ENCODE measurements at regions not wholly inside any gene's neighbourhood (a gene's known extent, or its start where the extent isn't known, plus 50 kb on each side); places are given as distances from the start of the nearest gene placed in this dataset.
"Not testable (repeated sequence)": the region's sequence is repeated elsewhere in the genome, so short reads cannot be mapped to it uniquely, and the experiment has no call there.

- ATAC-seq (ENCODE audit: low FRiP score) (no peak), DNase-seq (ENCODE audit: low spot score) (no peak)
- TF ChIP-seq CTCF (IDR thresholded peaks at IDR 0.05), result no peak
Measured at GRCh38 chr12:77218278-77218677, 152.9 kb upstream of the E2F7 start.

- not testable (repeated sequence) for DNase-seq (ENCODE audit: low spot score); ATAC-seq (ENCODE audit: low FRiP score)
Measured at GRCh38 chr12:77216136-77216535, 150.8 kb upstream of the E2F7 start.

GRCh38 chr12:77214136-77214535, 148.8 kb upstream of the E2F7 start:
- DNase-seq (ENCODE audit: low spot score) (no peak), ATAC-seq (ENCODE audit: low FRiP score) (peak; percentile 48)
- TF ChIP-seq CTCF (IDR thresholded peaks at IDR 0.05), result no peak

GRCh38 chr12:77213319-77213718, 147.9 kb upstream of the E2F7 start:
- no peak for TF ChIP-seq CTCF (IDR thresholded peaks at IDR 0.05)
- no peak for ATAC-seq (ENCODE audit: low FRiP score)
- no peak for DNase-seq (ENCODE audit: low spot score)

GRCh38 chr12:77210724-77211123, 145.4 kb upstream of the E2F7 start:
- DNase-seq (ENCODE audit: low spot score) (no peak), ATAC-seq (ENCODE audit: low FRiP score) (no peak)
- TF ChIP-seq CTCF (IDR thresholded peaks at IDR 0.05), result no peak

GRCh38 chr12:77204083-77204482, 138.7 kb upstream of the E2F7 start:
- DNase-seq (ENCODE audit: low spot score) (no peak), ATAC-seq (ENCODE audit: low FRiP score) (no peak)
- TF ChIP-seq CTCF (IDR thresholded peaks at IDR 0.05), result no peak

GRCh38 chr12:77202457-77203060, 137.2 kb upstream of the E2F7 start:
- DNase-seq (ENCODE audit: low spot score), result no peak
- no peak for ATAC-seq (ENCODE audit: low FRiP score)

More at GRCh38 chr12:77202457-77203060, 137.2 kb upstream of the E2F7 start:
- no peak for TF ChIP-seq CTCF (IDR thresholded peaks at IDR 0.05)

All from omental fat pad (tissue), 3 donors.